ENCODE measurements at regions not wholly inside any gene's neighbourhood (a gene's known extent, or its start where the extent isn't known, plus 50 kb on each side); places are given as distances from the start of the nearest gene placed in this dataset.

GRCh38 chr2:7407001-7407400 lies 489.8 kb downstream of the RNF144A start:
- H3K79me2 ChIP-seq (ENCODE audit: insufficient read depth, low read depth) = no peaks in the 10 kb centered on the region
- no peak overlapping the region for H2AFZ ChIP-seq (ENCODE audit: low read depth)
- TF ChIP-seq CTCF (conservative IDR thresholded peaks at IDR 0.05; ENCODE audit: low read depth, low read length) = no peak
- H3K4me3 ChIP-seq (IDR thresholded peaks at IDR 0.05; ENCODE audit: insufficient read depth, low read depth, low read length) = no peak overlapping the region
- no peak overlapping the region for H3K9ac ChIP-seq
- no peaks in the 10 kb centered on the region for H3K27me3 ChIP-seq (ENCODE audit: insufficient read depth, low read depth)
- H3K4me1 ChIP-seq (ENCODE audit: low read depth, poor library complexity, severe bottlenecking) = no peaks in the 10 kb centered on the region
- no peak overlapping the region for H3K27ac ChIP-seq
- no peaks in the 10 kb centered on the region for H3K36me3 ChIP-seq (ENCODE audit: insufficient read depth)
- no peak overlapping the region for H3K4me2 ChIP-seq
- no peaks in the 10 kb centered on the region for H4K20me1 ChIP-seq (ENCODE audit: insufficient read depth)

GRCh38 chr2:7407906-7408680 lies 490.9 kb downstream of the RNF144A start:
- H3K27me3 ChIP-seq (ENCODE audit: insufficient read depth, low read depth) = no peaks in the 10 kb centered on the region
- no peak overlapping the region for H3K9ac ChIP-seq
- no peaks in the 10 kb centered on the region for H3K36me3 ChIP-seq (ENCODE audit: insufficient read depth)
- H3K4me2 ChIP-seq = no peak overlapping the region
- H3K27ac ChIP-seq = no peak overlapping the region
- H3K4me1 ChIP-seq (ENCODE audit: low read depth, poor library complexity, severe bottlenecking) = no peaks in the 10 kb centered on the region
- no peak overlapping the region for H3K4me3 ChIP-seq (IDR thresholded peaks at IDR 0.05; ENCODE audit: insufficient read depth, low read depth, low read length)
- H2AFZ ChIP-seq (ENCODE audit: low read depth) = no peak overlapping the region
- no peaks in the 10 kb centered on the region for H4K20me1 ChIP-seq (ENCODE audit: insufficient read depth)
- H3K79me2 ChIP-seq (ENCODE audit: insufficient read depth, low read depth) = no peaks in the 10 kb centered on the region
- TF ChIP-seq CTCF (conservative IDR thresholded peaks at IDR 0.05; ENCODE audit: low read depth, low read length) = no peak

GRCh38 chr2:7411691-7412090 lies 494.5 kb downstream of the RNF144A start:
- no peak overlapping the region for H3K9ac ChIP-seq
- TF ChIP-seq CTCF (conservative IDR thresholded peaks at IDR 0.05; ENCODE audit: low read depth, low read length) = no peak
- H3K4me3 ChIP-seq (IDR thresholded peaks at IDR 0.05; ENCODE audit: insufficient read depth, low read depth, low read length) = no peak overlapping the region
- no peaks in the 10 kb centered on the region for H3K27me3 ChIP-seq (ENCODE audit: insufficient read depth, low read depth)
- no peaks in the 10 kb centered on the region for H3K79me2 ChIP-seq (ENCODE audit: insufficient read depth, low read depth)
- no peaks in the 10 kb centered on the region for H3K4me1 ChIP-seq (ENCODE audit: low read depth, poor library complexity, severe bottlenecking)
- no peak overlapping the region for H3K27ac ChIP-seq
- H4K20me1 ChIP-seq (ENCODE audit: insufficient read depth) = no peaks in the 10 kb centered on the region
- no peak overlapping the region for H2AFZ ChIP-seq (ENCODE audit: low read depth)
- H3K4me2 ChIP-seq = no peak overlapping the region
- no peaks in the 10 kb centered on the region for H3K36me3 ChIP-seq (ENCODE audit: insufficient read depth)

GRCh38 chr2:7417845-7418742 lies 500.9 kb downstream of the RNF144A start:
- no peaks in the 10 kb centered on the region for H4K20me1 ChIP-seq (ENCODE audit: insufficient read depth)
- H2AFZ ChIP-seq (ENCODE audit: low read depth) = no peak overlapping the region
- no peak for TF ChIP-seq CTCF (conservative IDR thresholded peaks at IDR 0.05; ENCODE audit: low read depth, low read length)
- no peaks in the 10 kb centered on the region for H3K27me3 ChIP-seq (ENCODE audit: insufficient read depth, low read depth)
- no peaks in the 10 kb centered on the region for H3K36me3 ChIP-seq (ENCODE audit: insufficient read depth)
- no peak overlapping the region for H3K27ac ChIP-seq
- H3K9ac ChIP-seq = no peak overlapping the region
- H3K4me3 ChIP-seq (IDR thresholded peaks at IDR 0.05; ENCODE audit: insufficient read depth, low read depth, low read length) = no peak overlapping the region
- H3K79me2 ChIP-seq (ENCODE audit: insufficient read depth, low read depth) = no peaks in the 10 kb centered on the region
- H3K4me2 ChIP-seq = no peak overlapping the region
- no peaks in the 10 kb centered on the region for H3K4me1 ChIP-seq (ENCODE audit: low read depth, poor library complexity, severe bottlenecking)

Measured in KMS-11 (cell line).